ENCODE measurements at regions not wholly inside any gene's neighbourhood (a gene's known extent, or its start where the extent isn't known, plus 50 kb on each side); places are given as distances from the start of the nearest gene placed in this dataset.

DNA sequence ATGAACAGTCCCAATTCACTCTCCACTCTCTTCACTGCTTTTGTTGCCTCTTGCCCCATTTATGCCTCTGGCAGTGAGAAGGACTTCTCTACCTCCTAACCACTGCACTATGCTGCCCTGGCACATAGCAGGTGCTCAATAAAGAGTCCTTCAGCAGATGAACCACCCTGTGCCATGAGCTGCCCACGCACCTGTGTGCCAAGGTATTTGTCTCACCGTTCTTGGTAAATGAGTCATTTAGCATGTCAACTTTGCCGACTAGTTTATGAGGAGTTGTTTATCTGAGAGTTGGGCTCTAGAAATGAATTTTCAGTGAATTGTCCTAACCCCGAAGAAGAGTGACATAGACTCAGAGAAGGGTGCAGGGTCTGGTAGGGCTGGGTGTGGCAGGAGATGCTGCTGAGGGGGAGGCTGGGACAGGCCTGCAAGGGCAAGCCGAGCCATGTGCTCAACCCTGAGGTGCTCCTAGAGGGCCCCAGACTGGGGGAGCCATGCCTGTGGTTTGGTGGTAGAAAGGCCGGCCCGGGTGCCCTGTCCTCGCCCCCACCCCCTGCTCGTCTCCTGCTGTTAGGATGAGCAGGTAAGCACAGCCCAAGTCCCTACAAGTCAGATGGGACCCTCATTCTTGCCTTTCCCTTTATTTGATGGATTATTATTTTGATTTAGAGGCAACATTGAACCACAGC is 654.5 kb downstream of the MATN1 start:
- H3K4me1 ChIP-seq (ENCODE audit: control insufficient read depth in 4 of 4, insufficient read depth in 4 of 4, low read length in 3 of 4), result no peaks in the 10 kb centered on the region
- H3K27me3 ChIP-seq (ENCODE audit: control insufficient read depth in 4 of 4, insufficient read depth in 4 of 4, low read length in 3 of 4), result no peaks in the 10 kb centered on the region
- WGBS, result 89% methylated on average over 9 of the region's 9 CpGs
- DNase-seq (ENCODE audit: low spot score), result no peak
- no peak overlapping the region for H3K4me3 ChIP-seq (ENCODE audit: low read depth in 1 of 3, low read length in 3 of 3)
- TF ChIP-seq SP1 (IDR thresholded peaks at IDR 0.05), result no peak
- TF ChIP-seq TAF1 (conservative IDR thresholded peaks at IDR 0.05), result no peak
- no peak for TF ChIP-seq HNF4G (IDR thresholded peaks at IDR 0.05)
- no peak for TF ChIP-seq RAD21 (IDR thresholded peaks at IDR 0.05)
- H3K27ac ChIP-seq (ENCODE audit: low read depth in 1 of 2, low read length in 2 of 2), result no peak overlapping the region
- H3K9ac ChIP-seq (ENCODE audit: low read depth in 1 of 2, low read length in 2 of 2), result no peak overlapping the region
- no peaks in the 10 kb centered on the region for H3K9me3 ChIP-seq (ENCODE audit: control insufficient read depth in 4 of 4, low read length in 3 of 4)
- H3K36me3 ChIP-seq (ENCODE audit: control insufficient read depth in 4 of 4, insufficient read depth in 3 of 4, low read depth in 1 of 4, low read length in 3 of 4), result no peaks in the 10 kb centered on the region

- 69% methylated on average over 2 of the region's 2 CpGs for WGBS
- Histone ChIP-seq H3K4me3 (ENCODE audit: low read depth in 1 of 3, low read length in 3 of 3) (no peak overlapping the region), H3K36me3 (ENCODE audit: control insufficient read depth in 4 of 4, insufficient read depth in 3 of 4, low read depth in 1 of 4, low read length in 3 of 4) (no peaks in the 10 kb centered on the region), H3K27ac (ENCODE audit: low read depth in 1 of 2, low read length in 2 of 2) (no peak overlapping the region), H3K9me3 (ENCODE audit: control insufficient read depth in 4 of 4, low read length in 3 of 4) (no peaks in the 10 kb centered on the region), H3K9ac (ENCODE audit: low read depth in 1 of 2, low read length in 2 of 2) (no peak overlapping the region), H3K4me1 (ENCODE audit: control insufficient read depth in 4 of 4, insufficient read depth in 4 of 4, low read length in 3 of 4) (no peaks in the 10 kb centered on the region), H3K27me3 (ENCODE audit: control insufficient read depth in 4 of 4, insufficient read depth in 4 of 4, low read length in 3 of 4) (no peaks in the 10 kb centered on the region)
- DNase-seq (ENCODE audit: low spot score), result no peak
- no peak for TF ChIP-seq HNF4G (IDR thresholded peaks at IDR 0.05)
- TF ChIP-seq NR2F2 (IDR thresholded peaks at IDR 0.05), result no peak
- TF ChIP-seq, protein P1, sequence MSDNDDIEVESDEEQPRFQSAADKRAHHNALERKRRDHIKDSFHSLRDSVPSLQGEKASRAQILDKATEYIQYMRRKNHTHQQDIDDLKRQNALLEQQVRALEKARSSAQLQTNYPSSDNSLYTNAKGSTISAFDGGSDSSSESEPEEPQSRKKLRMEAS (IDR thresholded peaks at IDR 0.05), result no peak
- no peak for TF ChIP-seq TAF1 (conservative IDR thresholded peaks at IDR 0.05)
- TF ChIP-seq RAD21 (IDR thresholded peaks at IDR 0.05), result no peak
- TF ChIP-seq, protein P2, sequence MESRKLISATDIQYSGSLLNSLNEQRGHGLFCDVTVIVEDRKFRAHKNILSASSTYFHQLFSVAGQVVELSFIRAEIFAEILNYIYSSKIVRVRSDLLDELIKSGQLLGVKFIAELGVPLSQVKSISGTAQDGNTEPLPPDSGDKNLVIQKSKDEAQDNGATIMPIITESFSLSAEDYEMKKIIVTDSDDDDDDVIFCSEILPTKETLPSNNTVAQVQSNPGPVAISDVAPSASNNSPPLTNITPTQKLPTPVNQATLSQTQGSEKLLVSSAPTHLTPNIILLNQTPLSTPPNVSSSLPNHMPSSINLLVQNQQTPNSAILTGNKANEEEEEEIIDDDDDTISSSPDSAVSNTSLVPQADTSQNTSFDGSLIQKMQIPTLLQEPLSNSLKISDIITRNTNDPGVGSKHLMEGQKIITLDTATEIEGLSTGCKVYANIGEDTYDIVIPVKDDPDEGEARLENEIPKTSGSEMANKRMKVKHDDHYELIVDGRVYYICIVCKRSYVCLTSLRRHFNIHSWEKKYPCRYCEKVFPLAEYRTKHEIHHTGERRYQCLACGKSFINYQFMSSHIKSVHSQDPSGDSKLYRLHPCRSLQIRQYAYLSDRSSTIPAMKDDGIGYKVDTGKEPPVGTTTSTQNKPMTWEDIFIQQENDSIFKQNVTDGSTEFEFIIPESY (IDR thresholded peaks at IDR 0.05), result no peak
These were observed 658.8 kb downstream of the MATN1 start for GRCh38 chr1:30064547-30064946.

- TF ChIP-seq TAF1 (conservative IDR thresholded peaks at IDR 0.05) (no peak), FOXA2 (IDR thresholded peaks at IDR 0.05) (no peak), HNF4G (IDR thresholded peaks at IDR 0.05) (no peak), RXRA (IDR thresholded peaks at IDR 0.05) (no peak), FOXA1 (IDR thresholded peaks at IDR 0.05) (no peak), CTCF (IDR thresholded peaks at IDR 0.05; ENCODE audit: low read depth, low read length, missing input control) (no peak), NR2F2 (IDR thresholded peaks at IDR 0.05) (no peak), SP1 (IDR thresholded peaks at IDR 0.05) (no peak), EGR1 (IDR thresholded peaks at IDR 0.05; ENCODE audit: low read depth in 2 of 2) (no peak)
- no peak overlapping the region for H3K4me3 ChIP-seq (ENCODE audit: low read depth in 1 of 3, low read length in 3 of 3)
- no peaks in the 10 kb centered on the region for H3K4me1 ChIP-seq (ENCODE audit: control insufficient read depth in 4 of 4, insufficient read depth in 4 of 4, low read length in 3 of 4)
- H3K36me3 ChIP-seq (ENCODE audit: control insufficient read depth in 4 of 4, insufficient read depth in 3 of 4, low read depth in 1 of 4, low read length in 3 of 4), result no peaks in the 10 kb centered on the region
- H3K9ac ChIP-seq (ENCODE audit: low read depth in 1 of 2, low read length in 2 of 2), result no peak overlapping the region
- no peak overlapping the region for H3K27ac ChIP-seq (ENCODE audit: low read depth in 1 of 2, low read length in 2 of 2)
- DNase-seq (ENCODE audit: low spot score), result no peak
- no peaks in the 10 kb centered on the region for H3K9me3 ChIP-seq (ENCODE audit: control insufficient read depth in 4 of 4, low read length in 3 of 4)
- H3K27me3 ChIP-seq (ENCODE audit: control insufficient read depth in 4 of 4, insufficient read depth in 4 of 4, low read length in 3 of 4), result no peaks in the 10 kb centered on the region
- WGBS, result 79% methylated on average over 7 of the region's 7 CpGs
These were observed 659.6 kb downstream of the MATN1 start for GRCh38 chr1:30063621-30064280.
